DND-41 (cell line): ENCODE measurements at regions not wholly inside any gene's neighbourhood (a gene's known extent, or its start where the extent isn't known, plus 50 kb on each side); places are given as distances from the start of the nearest gene placed in this dataset.
"Not testable (repeated sequence)": the region's sequence is repeated elsewhere in the genome, so short reads cannot be mapped to it uniquely, and the experiment has no call there.

ENCODE experiments used
- ATAC-seq: fragments of 200-7000 bp; cut with Tn5 transposase; 3 replicates; pipeline ENCODE4 v1.9.1; 2021; ENCODE audit warnings: low read depth; ENCODE audit not compliant: insufficient read depth
- DNase-seq: peaks from one replicate; pipeline ENCODE4 v3.0.0-alpha.2; 2020
- H2AFZ ChIP-seq: 2 replicates; pipeline ENCODE4 v1.6.0; 2012; ENCODE audit warnings: low read depth, low read length
- H3K27ac ChIP-seq: 2 replicates; pipeline ENCODE4 v1.5.1; 2012; ENCODE audit warnings: low read length, inconsistent platforms
- H3K27me3 ChIP-seq: fragments of 200-600 bp; sonication (generic); 2 replicates; pipeline ENCODE4 v1.6.0; 2012; ENCODE audit warnings: low read length, mild to moderate bottlenecking, inconsistent platforms; ENCODE audit not compliant: insufficient read depth, poor library complexity
- H3K36me3 ChIP-seq: 2 replicates; pipeline ENCODE4 v1.5.1; 2012; ENCODE audit warnings: low read length, inconsistent platforms; ENCODE audit not compliant: insufficient read depth
- H3K4me1 ChIP-seq: 2 replicates; pipeline ENCODE4 v1.5.1; 2012; ENCODE audit warnings: mild to moderate bottlenecking, low read length; ENCODE audit not compliant: insufficient read depth
- H3K4me2 ChIP-seq: 2 replicates; pipeline ENCODE4 v1.6.0; 2012; ENCODE audit warnings: mild to moderate bottlenecking, moderate library complexity, low read length, inconsistent platforms; ENCODE audit not compliant: insufficient read depth
- H3K4me3 ChIP-seq, 2 experiments: fragments of 200-600 bp in 1 of 2; shearing (Covaris generic) in 1 of 2; 2 replicates each; pipeline ENCODE4 v1.5.1; 2012 to 2016; ENCODE audit warnings: inconsistent platforms in 2 of 2, low read length in 2 of 2, mild to moderate bottlenecking in 2 of 2, low read depth in 1 of 2, moderate library complexity in 1 of 2
- H3K79me2 ChIP-seq: 2 replicates; pipeline ENCODE4 v1.6.0; 2012; ENCODE audit warnings: low read length, inconsistent platforms; ENCODE audit not compliant: insufficient read depth
- H3K9ac ChIP-seq: 2 replicates; pipeline ENCODE4 v1.6.0; 2012; ENCODE audit warnings: low read depth, mild to moderate bottlenecking, inconsistent platforms, low read length, moderate library complexity
- H3K9me3 ChIP-seq: 2 replicates; pipeline ENCODE4 v1.5.1; 2012; ENCODE audit warnings: low read length, moderate library complexity, mild to moderate bottlenecking, inconsistent platforms; ENCODE audit not compliant: insufficient read depth, severe bottlenecking
- H4K20me1 ChIP-seq: 2 replicates; pipeline ENCODE4 v1.6.0; 2012; ENCODE audit warnings: low read length; ENCODE audit not compliant: insufficient read depth
- CTCF ChIP-seq: IDR thresholded peaks from 2 replicates; pipeline ENCODE4 v1.5.1; 2012; ENCODE audit warnings: borderline replicate concordance, low read length, moderate library complexity, mild to moderate bottlenecking; ENCODE audit not compliant: poor library complexity, severe bottlenecking; ENCODE audit errors: extremely low read depth
- EZH2 ChIP-seq: IDR thresholded peaks from 3 replicates; pipeline ENCODE4 v1.6.1; 2012; ENCODE audit warnings: borderline replicate concordance, low read depth, mild to moderate bottlenecking, moderate library complexity, low read length, inconsistent platforms; ENCODE audit not compliant: severe bottlenecking

GRCh38 chr1:228891272-228892034, 156.2 kb downstream of the RHOU start:
- no peak overlapping the region for H2AFZ ChIP-seq
- ATAC-seq, result no peak
- no peaks in the 10 kb centered on the region for H3K4me1 ChIP-seq
- TF ChIP-seq EZH2 (no peak), CTCF (no peak)
- H4K20me1 ChIP-seq, result no peaks in the 10 kb centered on the region
- no peak overlapping the region for H3K4me3 ChIP-seq
- H3K36me3 ChIP-seq, result no peaks in the 10 kb centered on the region
- no peak overlapping the region for H3K9ac ChIP-seq
- no peaks in the 10 kb centered on the region for H3K79me2 ChIP-seq
- H3K4me2 ChIP-seq, result no peak overlapping the region
- no peak for DNase-seq
- H3K27me3 ChIP-seq, result no peaks in the 10 kb centered on the region
- H3K9me3 ChIP-seq, result no peaks in the 10 kb centered on the region
- no peak overlapping the region for H3K27ac ChIP-seq

GRCh38 chr1:228892200-228892599, 156.9 kb downstream of the RHOU start:
- ATAC-seq, H3K9ac ChIP-seq, H4K20me1 ChIP-seq, H3K36me3 ChIP-seq, H3K4me3 ChIP-seq, H3K4me1 ChIP-seq, DNase-seq, H3K4me2 ChIP-seq, H3K9me3 ChIP-seq, H3K27ac ChIP-seq, H3K27me3 ChIP-seq, H3K79me2 ChIP-seq, H2AFZ ChIP-seq: not testable (repeated sequence)

GRCh38 chr1:228894442-228894989, 159.2 kb downstream of the RHOU start:
- H3K4me1 ChIP-seq, result no peaks in the 10 kb centered on the region
- H3K4me3 ChIP-seq, result no peak overlapping the region
- TF ChIP-seq CTCF, result no peak
- no peak for TF ChIP-seq EZH2
- H4K20me1 ChIP-seq, result no peaks in the 10 kb centered on the region
- no peaks in the 10 kb centered on the region for H3K27me3 ChIP-seq
- H3K79me2 ChIP-seq, result no peaks in the 10 kb centered on the region
- H3K9me3 ChIP-seq, result no peaks in the 10 kb centered on the region
- no peaks in the 10 kb centered on the region for H3K36me3 ChIP-seq
- H3K27ac ChIP-seq, result no peak overlapping the region
- H3K9ac ChIP-seq, result no peak overlapping the region
- ATAC-seq, result no peak
- no peak overlapping the region for H2AFZ ChIP-seq
- H3K4me2 ChIP-seq, result no peak overlapping the region
- no peak for DNase-seq

- no peak overlapping the region for H3K4me3 ChIP-seq
- TF ChIP-seq CTCF (no peak), EZH2 (no peak)
- DNase-seq (no peak), ATAC-seq (no peak)
- H3K4me2 ChIP-seq, result no peak overlapping the region
- no peaks in the 10 kb centered on the region for H3K79me2 ChIP-seq
- peaks cover 5% of the 10 kb centered on the region for H3K27me3 ChIP-seq
- H3K9me3 ChIP-seq, result no peaks in the 10 kb centered on the region
- no peak overlapping the region for H2AFZ ChIP-seq
- no peak overlapping the region for H3K27ac ChIP-seq
- H3K4me1 ChIP-seq, result no peaks in the 10 kb centered on the region
- no peak overlapping the region for H3K9ac ChIP-seq
- H4K20me1 ChIP-seq, result no peaks in the 10 kb centered on the region
- H3K36me3 ChIP-seq, result no peaks in the 10 kb centered on the region
These were observed 162.6 kb downstream of the RHOU start for GRCh38 chr1:228897901-228898300.
